Parathyroid adenoma (tissue), 2 donors: ENCODE measurements at regions not wholly inside any gene's neighbourhood (a gene's known extent, or its start where the extent isn't known, plus 50 kb on each side); places are given as distances from the start of the nearest gene placed in this dataset.

Experiments
- H2AFZ ChIP-seq: fragments of 300-600 bp; sonication (generic); one replicate; pipeline ENCODE4 v1.7.0; 2017; ENCODE audit warnings: antibody characterized with exemption, mild to moderate bottlenecking
- H3K27ac ChIP-seq: fragments of 300-600 bp; sonication (generic); one replicate; pipeline ENCODE4 v1.7.0; 2017
- H3K27me3 ChIP-seq: fragments of 300-600 bp; sonication (generic); one replicate; pipeline ENCODE4 v1.7.0; 2017; ENCODE audit warnings: low read length; ENCODE audit not compliant: control insufficient read depth, insufficient read depth
- H3K36me3 ChIP-seq: fragments of 300-600 bp; sonication (generic); one replicate; pipeline ENCODE4 v1.7.0; 2017; ENCODE audit warnings: low read length; ENCODE audit not compliant: control insufficient read depth, insufficient read depth
- H3K4me1 ChIP-seq: fragments of 300-600 bp; sonication (generic); one replicate; pipeline ENCODE4 v1.7.0; 2017; ENCODE audit warnings: control low read depth
- H3K4me2 ChIP-seq: fragments of 300-600 bp; sonication (generic); one replicate; pipeline ENCODE4 v1.7.0; 2017; ENCODE audit warnings: low read length
- H3K4me3 ChIP-seq: fragments of 300-600 bp; sonication (generic); one replicate; pipeline ENCODE4 v1.7.0; 2017; ENCODE audit warnings: low read depth, low read length
- H3K79me2 ChIP-seq: fragments of 300-600 bp; sonication (generic); one replicate; pipeline ENCODE4 v1.7.0; 2017; ENCODE audit warnings: control low read depth
- H3K9ac ChIP-seq: fragments of 300-600 bp; sonication (generic); one replicate; pipeline ENCODE4 v1.7.0; 2017; ENCODE audit warnings: mild to moderate bottlenecking
- H3K9me3 ChIP-seq: fragments of 300-600 bp; sonication (generic); one replicate; pipeline ENCODE4 v1.7.0; 2017; ENCODE audit warnings: low read length; ENCODE audit not compliant: control insufficient read depth
- CTCF ChIP-seq: fragments of 300-600 bp; sonication (generic); IDR thresholded peaks from one replicate; pipeline ENCODE4 v1.7.0; 2017; ENCODE audit warnings: antibody characterized with exemption, mild to moderate bottlenecking
- donor health status: primary hyperparathyroidism.

GRCh38 chr7:130929896-130930659, 196.1 kb upstream of the KLF14 start:
- H3K4me3 ChIP-seq = no peak overlapping the region
- H3K79me2 ChIP-seq = peaks cover 44% of the 10 kb centered on the region
- H3K9ac ChIP-seq = no peak overlapping the region
- H3K36me3 ChIP-seq = no peaks in the 10 kb centered on the region
- no peak overlapping the region for H3K4me2 ChIP-seq
- no peak for TF ChIP-seq CTCF
- no peak overlapping the region for H3K27ac ChIP-seq
- no peaks in the 10 kb centered on the region for H3K9me3 ChIP-seq
- H2AFZ ChIP-seq = no peak overlapping the region
- H3K4me1 ChIP-seq = peaks cover 10% of the 10 kb centered on the region
- no peaks in the 10 kb centered on the region for H3K27me3 ChIP-seq

- no peak overlapping the region for H3K4me3 ChIP-seq
- H2AFZ ChIP-seq = no peak overlapping the region
- TF ChIP-seq CTCF = no peak
- H3K9ac ChIP-seq = no peak overlapping the region
- no peak overlapping the region for H3K27ac ChIP-seq
- no peaks in the 10 kb centered on the region for H3K9me3 ChIP-seq
- no peak overlapping the region for H3K4me2 ChIP-seq
- peaks cover 50% of the 10 kb centered on the region for H3K79me2 ChIP-seq
- no peaks in the 10 kb centered on the region for H3K36me3 ChIP-seq
- H3K4me1 ChIP-seq = peaks cover 12% of the 10 kb centered on the region
- no peaks in the 10 kb centered on the region for H3K27me3 ChIP-seq
Measured at GRCh38 chr7:130930681-130931080, 196.7 kb upstream of the KLF14 start.

GRCh38 chr7:130931423-130931822, 197.4 kb upstream of the KLF14 start:
- Histone ChIP-seq H3K9ac (no peak overlapping the region), H3K36me3 (no peaks in the 10 kb centered on the region), H3K4me3 (no peak overlapping the region), H3K27ac (no peak overlapping the region), H3K4me1 (peaks cover 13% of the 10 kb centered on the region), H3K27me3 (no peaks in the 10 kb centered on the region), H3K4me2 (no peak overlapping the region), H2AFZ (no peak overlapping the region), H3K79me2 (peaks cover 49% of the 10 kb centered on the region), H3K9me3 (no peaks in the 10 kb centered on the region)
- no peak for TF ChIP-seq CTCF

GRCh38 chr7:130932088-130932487, 198.1 kb upstream of the KLF14 start:
- Histone ChIP-seq H3K27me3 (no peaks in the 10 kb centered on the region), H3K9ac (no peak overlapping the region), H3K36me3 (no peaks in the 10 kb centered on the region), H3K4me3 (no peak overlapping the region), H3K79me2 (peaks cover 51% of the 10 kb centered on the region), H2AFZ (no peak overlapping the region), H3K27ac (no peak overlapping the region), H3K9me3 (no peaks in the 10 kb centered on the region), H3K4me1 (peaks cover 13% of the 10 kb centered on the region), H3K4me2 (no peak overlapping the region)
- TF ChIP-seq CTCF = no peak
